ENCODE measurements at regions not wholly inside any gene's neighbourhood (a gene's known extent, or its start where the extent isn't known, plus 50 kb on each side); places are given as distances from the start of the nearest gene placed in this dataset.

GRCh38 chr2:226338825-226339224, 460.8 kb downstream of the IRS1 start:
- Histone ChIP-seq H3K4me3 (replicated peaks in 1 of 4; ENCODE audit: control extremely low read depth in 1 of 4, insufficient read depth in 1 of 4, low read depth in 3 of 4, low read length in 4 of 4) (no peak overlapping the region), H3K4me2 (ENCODE audit: extremely low read depth, insufficient read depth, low read length) (no peak overlapping the region), H3K36me3 (ENCODE audit: control insufficient read depth, insufficient read depth, low read length) (no peaks in the 10 kb centered on the region), H3K79me2 (ENCODE audit: control insufficient read depth, insufficient read depth, low read length) (no peaks in the 10 kb centered on the region), H3K27me3 (ENCODE audit: control insufficient read depth, insufficient read depth, low read length) (no peaks in the 10 kb centered on the region), H3K4me1 (ENCODE audit: control insufficient read depth, extremely low read depth, insufficient read depth, low read length) (peaks cover 2% of the 10 kb centered on the region), H4K20me1 (ENCODE audit: control insufficient read depth, extremely low read depth, insufficient read depth, low read length) (no peaks in the 10 kb centered on the region), H3K27ac (ENCODE audit: insufficient read depth, low read length) (no peak overlapping the region), H3K9ac (ENCODE audit: insufficient read depth, low read length) (no peak overlapping the region), H3K9me3 (ENCODE audit: control insufficient read depth, insufficient read depth, low read depth, low read length) (no peaks in the 10 kb centered on the region), H2AFZ (ENCODE audit: low read length) (no peak overlapping the region)
- DNase-seq (ENCODE audit: low read depth in 2 of 2), result peak in 1 of 2 donors; percentile 16
- no peak for TF ChIP-seq EZH2 (IDR thresholded peaks at IDR 0.05; ENCODE audit: low read length, missing control alignments)
- no peak for TF ChIP-seq CTCF (conservative IDR thresholded peaks at IDR 0.05 in 1 of 2, IDR thresholded peaks at IDR 0.05 in 1 of 2; ENCODE audit: low read depth in 1 of 2, low read length in 2 of 2)

- H3K9me3 ChIP-seq (ENCODE audit: control insufficient read depth, insufficient read depth, low read depth, low read length), result no peaks in the 10 kb centered on the region
- no peaks in the 10 kb centered on the region for H3K36me3 ChIP-seq (ENCODE audit: control insufficient read depth, insufficient read depth, low read length)
- H3K9ac ChIP-seq (ENCODE audit: insufficient read depth, low read length), result no peak overlapping the region
- H4K20me1 ChIP-seq (ENCODE audit: control insufficient read depth, extremely low read depth, insufficient read depth, low read length), result no peaks in the 10 kb centered on the region
- H3K79me2 ChIP-seq (ENCODE audit: control insufficient read depth, insufficient read depth, low read length), result no peaks in the 10 kb centered on the region
- no peaks in the 10 kb centered on the region for H3K27me3 ChIP-seq (ENCODE audit: control insufficient read depth, insufficient read depth, low read length)
- H3K4me2 ChIP-seq (ENCODE audit: extremely low read depth, insufficient read depth, low read length), result no peak overlapping the region
- peaks cover 2% of the 10 kb centered on the region for H3K4me1 ChIP-seq (ENCODE audit: control insufficient read depth, extremely low read depth, insufficient read depth, low read length)
- no peak overlapping the region for H3K27ac ChIP-seq (ENCODE audit: insufficient read depth, low read length)
- DNase-seq (ENCODE audit: low read depth in 2 of 2), result peak; percentile 33 to 83
- no peak overlapping the region for H3K4me3 ChIP-seq (replicated peaks in 1 of 4; ENCODE audit: control extremely low read depth in 1 of 4, insufficient read depth in 1 of 4, low read depth in 3 of 4, low read length in 4 of 4)
- no peak overlapping the region for H2AFZ ChIP-seq (ENCODE audit: low read length)
- no peak for TF ChIP-seq CTCF (conservative IDR thresholded peaks at IDR 0.05 in 1 of 2, IDR thresholded peaks at IDR 0.05 in 1 of 2; ENCODE audit: low read depth in 1 of 2, low read length in 2 of 2)
- no peak for TF ChIP-seq EZH2 (IDR thresholded peaks at IDR 0.05; ENCODE audit: low read length, missing control alignments)
Measured at GRCh38 chr2:226337941-226338600, 461.5 kb downstream of the IRS1 start.

- no peaks in the 10 kb centered on the region for H3K79me2 ChIP-seq (ENCODE audit: control insufficient read depth, insufficient read depth, low read length)
- H3K27ac ChIP-seq (ENCODE audit: insufficient read depth, low read length), result no peak overlapping the region
- H2AFZ ChIP-seq (ENCODE audit: low read length), result no peak overlapping the region
- no peak for DNase-seq (ENCODE audit: low read depth in 2 of 2)
- no peaks in the 10 kb centered on the region for H3K27me3 ChIP-seq (ENCODE audit: control insufficient read depth, insufficient read depth, low read length)
- TF ChIP-seq CTCF (conservative IDR thresholded peaks at IDR 0.05 in 1 of 2, IDR thresholded peaks at IDR 0.05 in 1 of 2; ENCODE audit: low read depth in 1 of 2, low read length in 2 of 2) (no peak), EZH2 (IDR thresholded peaks at IDR 0.05; ENCODE audit: low read length, missing control alignments) (no peak)
- H3K9me3 ChIP-seq (ENCODE audit: control insufficient read depth, insufficient read depth, low read depth, low read length), result no peaks in the 10 kb centered on the region
- H3K4me3 ChIP-seq (replicated peaks in 1 of 4; ENCODE audit: control extremely low read depth in 1 of 4, insufficient read depth in 1 of 4, low read depth in 3 of 4, low read length in 4 of 4), result no peak overlapping the region
- H3K9ac ChIP-seq (ENCODE audit: insufficient read depth, low read length), result no peak overlapping the region
- H3K36me3 ChIP-seq (ENCODE audit: control insufficient read depth, insufficient read depth, low read length), result no peaks in the 10 kb centered on the region
- no peaks in the 10 kb centered on the region for H4K20me1 ChIP-seq (ENCODE audit: control insufficient read depth, extremely low read depth, insufficient read depth, low read length)
- no peak overlapping the region for H3K4me2 ChIP-seq (ENCODE audit: extremely low read depth, insufficient read depth, low read length)
- peaks cover 2% of the 10 kb centered on the region for H3K4me1 ChIP-seq (ENCODE audit: control insufficient read depth, extremely low read depth, insufficient read depth, low read length)
Measured at GRCh38 chr2:226336283-226336682, 463.3 kb downstream of the IRS1 start.
